ENCODE measurements at regions not wholly inside any gene's neighbourhood (a gene's known extent, or its start where the extent isn't known, plus 50 kb on each side); places are given as distances from the start of the nearest gene placed in this dataset.

GRCh38 chr1:185668013-185668412 lies 66.2 kb upstream of the HMCN1 start:
- no peak overlapping the region for H3K4me3 ChIP-seq (ENCODE audit: low read length)
- DNase-seq (ENCODE audit: low read depth) = no peak
- TF ChIP-seq, protein P1, sequence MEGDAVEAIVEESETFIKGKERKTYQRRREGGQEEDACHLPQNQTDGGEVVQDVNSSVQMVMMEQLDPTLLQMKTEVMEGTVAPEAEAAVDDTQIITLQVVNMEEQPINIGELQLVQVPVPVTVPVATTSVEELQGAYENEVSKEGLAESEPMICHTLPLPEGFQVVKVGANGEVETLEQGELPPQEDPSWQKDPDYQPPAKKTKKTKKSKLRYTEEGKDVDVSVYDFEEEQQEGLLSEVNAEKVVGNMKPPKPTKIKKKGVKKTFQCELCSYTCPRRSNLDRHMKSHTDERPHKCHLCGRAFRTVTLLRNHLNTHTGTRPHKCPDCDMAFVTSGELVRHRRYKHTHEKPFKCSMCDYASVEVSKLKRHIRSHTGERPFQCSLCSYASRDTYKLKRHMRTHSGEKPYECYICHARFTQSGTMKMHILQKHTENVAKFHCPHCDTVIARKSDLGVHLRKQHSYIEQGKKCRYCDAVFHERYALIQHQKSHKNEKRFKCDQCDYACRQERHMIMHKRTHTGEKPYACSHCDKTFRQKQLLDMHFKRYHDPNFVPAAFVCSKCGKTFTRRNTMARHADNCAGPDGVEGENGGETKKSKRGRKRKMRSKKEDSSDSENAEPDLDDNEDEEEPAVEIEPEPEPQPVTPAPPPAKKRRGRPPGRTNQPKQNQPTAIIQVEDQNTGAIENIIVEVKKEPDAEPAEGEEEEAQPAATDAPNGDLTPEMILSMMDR (conservative IDR thresholded peaks at IDR 0.05; ENCODE audit: low read depth, low read length) = no peak

DNA sequence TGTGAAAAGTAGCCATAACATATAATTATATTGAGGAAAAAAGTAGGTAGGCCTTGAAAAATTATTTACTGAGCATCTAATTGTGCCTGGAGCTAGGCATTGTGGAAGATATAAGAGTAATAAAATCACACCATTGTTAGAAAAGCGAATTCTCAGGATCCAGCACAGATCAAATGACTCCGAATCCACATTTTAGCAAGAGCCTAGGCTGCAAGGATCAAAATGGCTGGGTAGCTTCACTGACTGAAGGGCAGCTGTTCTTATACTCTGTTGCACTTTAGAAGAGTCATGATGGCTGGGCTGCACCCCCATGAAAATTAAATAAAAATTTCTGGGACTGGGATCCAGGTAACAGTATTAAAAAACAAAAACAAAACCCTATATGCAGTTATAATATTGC lies 67.6 kb upstream of the HMCN1 start:
- H3K4me3 ChIP-seq (ENCODE audit: low read length) = no peak overlapping the region
- TF ChIP-seq, protein P1 (conservative IDR thresholded peaks at IDR 0.05; ENCODE audit: low read depth, low read length) = no peak
- no peak for DNase-seq (ENCODE audit: low read depth)

- TF ChIP-seq, protein P1 (conservative IDR thresholded peaks at IDR 0.05; ENCODE audit: low read depth, low read length) = no peak
- H3K4me3 ChIP-seq (ENCODE audit: low read length) = no peak overlapping the region
- DNase-seq (ENCODE audit: low read depth) = no peak
Measured at GRCh38 chr1:185663771-185664296, 70.4 kb upstream of the HMCN1 start.

DNA sequence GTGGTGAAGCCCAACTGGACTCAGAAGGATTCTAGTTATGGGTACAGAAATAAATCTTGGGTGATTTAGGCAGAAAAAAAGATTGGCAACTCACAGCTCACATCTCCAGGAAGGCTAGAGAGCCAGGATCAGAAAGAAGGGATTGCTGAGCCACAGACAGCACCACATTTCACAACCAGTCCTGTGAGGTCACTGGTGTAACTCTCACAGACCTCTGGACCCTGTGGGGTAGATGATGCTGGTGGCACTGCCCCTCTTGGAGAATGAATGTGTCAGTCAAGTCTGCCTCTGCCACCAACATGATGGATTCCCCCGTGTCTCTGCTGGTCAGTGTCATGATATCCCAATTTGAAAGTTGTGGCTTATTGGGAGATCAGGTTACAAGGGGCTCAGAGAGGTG lies 70.9 kb upstream of the HMCN1 start:
- no peak overlapping the region for H3K4me3 ChIP-seq (ENCODE audit: low read length)
- TF ChIP-seq, protein P1 (conservative IDR thresholded peaks at IDR 0.05; ENCODE audit: low read depth, low read length) = no peak
- DNase-seq (ENCODE audit: low read depth) = no peak

- H3K4me3 ChIP-seq (ENCODE audit: low read length) = no peak overlapping the region
- TF ChIP-seq, protein P1 (conservative IDR thresholded peaks at IDR 0.05; ENCODE audit: low read depth, low read length) = no peak
- DNase-seq (ENCODE audit: low read depth) = no peak
Measured at GRCh38 chr1:185661971-185662370, 72.2 kb upstream of the HMCN1 start.

DNA sequence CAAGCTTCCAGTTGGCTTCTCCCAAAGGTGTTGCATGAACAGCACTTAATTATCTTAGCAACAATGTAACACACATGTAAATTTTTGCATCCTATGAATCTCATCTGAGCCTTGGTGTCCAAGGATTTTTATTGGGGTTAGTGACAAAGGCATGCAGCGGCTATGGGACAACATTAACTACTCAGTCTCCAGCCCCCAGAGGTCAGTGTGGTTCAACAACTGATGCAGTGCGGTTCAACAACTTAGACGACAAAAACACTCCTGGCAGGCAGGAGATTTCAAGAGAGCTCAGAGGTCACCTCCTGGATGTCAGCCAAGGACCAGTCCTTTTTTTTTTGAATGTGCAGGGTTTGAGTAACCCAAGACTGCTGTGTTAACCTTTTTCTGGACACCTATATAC lies 77.5 kb upstream of the HMCN1 start:
- no peak overlapping the region for H3K4me3 ChIP-seq (ENCODE audit: low read length)
- DNase-seq (ENCODE audit: low read depth) = no peak
- TF ChIP-seq, protein P1 (conservative IDR thresholded peaks at IDR 0.05; ENCODE audit: low read depth, low read length) = no peak

GRCh38 chr1:185654952-185655314 lies 79.3 kb upstream of the HMCN1 start:
- no peak overlapping the region for H3K4me3 ChIP-seq (ENCODE audit: low read length)

More at GRCh38 chr1:185654952-185655314, 79.3 kb upstream of the HMCN1 start:
- TF ChIP-seq, protein P1 (conservative IDR thresholded peaks at IDR 0.05; ENCODE audit: low read depth, low read length) = no peak
- DNase-seq (ENCODE audit: low read depth) = no peak
